ENCODE measurements at regions not wholly inside any gene's neighbourhood (a gene's known extent, or its start where the extent isn't known, plus 50 kb on each side); places are given as distances from the start of the nearest gene placed in this dataset.
"Not testable (repeated sequence)": the region's sequence is repeated elsewhere in the genome, so short reads cannot be mapped to it uniquely, and the experiment has no call there.

DNA sequence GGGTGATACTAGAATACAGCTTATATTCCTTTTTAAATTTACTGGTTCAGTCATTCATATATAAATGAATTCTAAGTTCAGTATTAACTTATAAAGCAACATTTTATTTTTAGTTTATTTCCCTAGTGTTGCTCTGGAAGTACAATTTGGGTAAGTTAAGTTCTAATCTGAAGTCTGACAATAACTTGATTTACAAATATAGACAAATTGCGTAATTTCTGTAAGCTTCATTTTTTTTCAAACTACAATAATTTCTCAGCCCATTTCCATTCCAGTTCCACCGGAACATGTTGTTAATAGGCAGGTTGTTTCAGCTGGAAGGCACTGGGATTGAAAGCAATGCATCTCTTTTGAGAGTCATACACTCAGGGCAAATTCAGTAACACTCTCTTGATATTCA lies 2000.7 kb downstream of the OLFM4 start:
- Histone ChIP-seq H3K36me3 (replicated peaks) (no peaks in the 10 kb centered on the region), H3K27me3 (replicated peaks) (no peaks in the 10 kb centered on the region), H3K4me3 (ENCODE audit: low read depth, low read length) (no peak overlapping the region), H3K27ac (no peak overlapping the region)
- in situ Hi-C loops (cut with HindIII; ENCODE audit: low pct_ligation_motif_present, low sequenced_read_pairs): no loop called here
- DNase-seq: no peak
- TF ChIP-seq, protein P1, sequence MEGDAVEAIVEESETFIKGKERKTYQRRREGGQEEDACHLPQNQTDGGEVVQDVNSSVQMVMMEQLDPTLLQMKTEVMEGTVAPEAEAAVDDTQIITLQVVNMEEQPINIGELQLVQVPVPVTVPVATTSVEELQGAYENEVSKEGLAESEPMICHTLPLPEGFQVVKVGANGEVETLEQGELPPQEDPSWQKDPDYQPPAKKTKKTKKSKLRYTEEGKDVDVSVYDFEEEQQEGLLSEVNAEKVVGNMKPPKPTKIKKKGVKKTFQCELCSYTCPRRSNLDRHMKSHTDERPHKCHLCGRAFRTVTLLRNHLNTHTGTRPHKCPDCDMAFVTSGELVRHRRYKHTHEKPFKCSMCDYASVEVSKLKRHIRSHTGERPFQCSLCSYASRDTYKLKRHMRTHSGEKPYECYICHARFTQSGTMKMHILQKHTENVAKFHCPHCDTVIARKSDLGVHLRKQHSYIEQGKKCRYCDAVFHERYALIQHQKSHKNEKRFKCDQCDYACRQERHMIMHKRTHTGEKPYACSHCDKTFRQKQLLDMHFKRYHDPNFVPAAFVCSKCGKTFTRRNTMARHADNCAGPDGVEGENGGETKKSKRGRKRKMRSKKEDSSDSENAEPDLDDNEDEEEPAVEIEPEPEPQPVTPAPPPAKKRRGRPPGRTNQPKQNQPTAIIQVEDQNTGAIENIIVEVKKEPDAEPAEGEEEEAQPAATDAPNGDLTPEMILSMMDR (IDR thresholded peaks at IDR 0.05; ENCODE audit: low read depth, low read length, missing control alignments): no peak

DNA sequence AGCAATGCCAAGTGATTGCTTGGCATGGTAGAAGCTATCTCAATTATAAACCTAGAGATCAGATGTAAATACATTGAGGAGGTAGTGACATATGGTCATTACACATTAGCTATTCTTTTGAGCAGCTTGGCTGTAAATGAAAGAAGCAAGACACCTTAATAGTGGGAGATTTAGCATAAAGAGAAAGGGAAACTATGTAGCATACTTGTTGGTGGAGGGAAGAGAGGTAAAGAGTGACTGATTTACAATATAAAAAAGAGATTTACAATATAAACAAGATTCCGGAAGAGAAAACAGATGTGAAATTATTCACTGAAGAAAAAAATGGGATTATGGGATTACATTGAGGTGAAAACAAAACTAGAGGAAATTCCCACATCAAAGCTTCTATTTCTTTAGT lies 2009.6 kb downstream of the OLFM4 start:
- in situ Hi-C loops (cut with HindIII; ENCODE audit: low pct_ligation_motif_present, low sequenced_read_pairs): no loop called here
- H3K27me3 ChIP-seq (replicated peaks): no peaks in the 10 kb centered on the region
- TF ChIP-seq, protein P1 (IDR thresholded peaks at IDR 0.05; ENCODE audit: low read depth, low read length, missing control alignments): no peak

DNA sequence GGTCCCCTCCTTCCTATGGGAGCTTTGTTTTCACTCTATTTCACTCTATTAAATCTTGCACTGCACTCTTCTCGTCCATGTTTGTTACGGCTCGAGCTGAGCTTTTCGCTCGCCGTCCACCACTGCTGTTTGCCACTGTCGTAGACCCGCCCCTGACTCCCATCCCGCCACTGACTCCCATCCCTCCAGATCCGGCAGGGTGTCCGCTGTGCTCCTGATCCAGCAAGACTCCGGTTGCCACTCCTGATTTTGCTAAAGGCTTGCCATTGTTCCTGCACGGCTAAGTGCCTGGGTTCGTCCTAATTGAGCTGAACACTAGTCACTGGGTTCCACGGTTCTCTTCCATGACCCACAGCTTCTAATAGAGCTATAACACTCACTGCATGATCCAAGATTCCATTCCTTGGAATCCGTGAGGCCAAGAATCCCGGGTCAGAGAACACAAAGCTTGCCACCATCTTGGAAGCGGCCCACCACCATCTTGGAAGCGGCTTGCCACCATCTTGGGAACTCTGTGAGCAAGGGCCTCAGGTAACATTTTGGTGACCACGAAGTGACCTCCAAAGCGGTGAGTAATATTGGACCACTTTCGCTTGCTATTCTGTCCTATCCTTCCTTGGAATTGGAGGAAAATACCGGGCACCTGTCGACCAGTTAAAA lies 2025.4 kb downstream of the OLFM4 start:
- H3K27me3 ChIP-seq (replicated peaks); H3K4me3 ChIP-seq (ENCODE audit: low read depth, low read length); H3K27ac ChIP-seq; DNase-seq; in situ Hi-C loops (cut with HindIII; ENCODE audit: low pct_ligation_motif_present, low sequenced_read_pairs); H3K36me3 ChIP-seq (replicated peaks): not testable (repeated sequence)

More for the DNA sequence above, 2009.6 kb downstream of the OLFM4 start:
- Histone ChIP-seq H3K4me3 (ENCODE audit: low read depth, low read length) (no peak overlapping the region), H3K36me3 (replicated peaks) (no peaks in the 10 kb centered on the region), H3K27ac (no peak overlapping the region)
- DNase-seq: no peak

DNA sequence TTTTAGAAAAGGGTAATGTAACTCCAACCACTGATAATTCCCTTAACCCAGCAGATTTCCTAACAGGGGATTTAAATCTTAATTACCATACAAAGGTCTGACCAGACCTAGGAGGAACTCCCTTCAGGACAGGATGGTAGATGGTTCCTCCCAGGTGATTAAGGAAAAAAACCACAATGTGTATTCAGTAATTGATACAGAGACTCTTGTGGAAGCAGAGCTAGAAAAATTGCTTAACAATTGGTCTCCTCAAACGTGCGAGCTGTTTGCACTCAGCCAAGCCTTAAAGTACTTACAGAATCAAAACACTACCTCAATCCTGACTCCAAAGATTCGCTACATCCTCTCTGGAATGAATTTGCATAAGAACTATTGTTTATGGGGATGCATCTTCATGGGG lies 2027.1 kb downstream of the OLFM4 start:
- H3K36me3 ChIP-seq (replicated peaks); in situ Hi-C loops (cut with HindIII; ENCODE audit: low pct_ligation_motif_present, low sequenced_read_pairs); H3K27ac ChIP-seq; H3K27me3 ChIP-seq (replicated peaks); H3K4me3 ChIP-seq (ENCODE audit: low read depth, low read length); DNase-seq: not testable (repeated sequence)

DNA sequence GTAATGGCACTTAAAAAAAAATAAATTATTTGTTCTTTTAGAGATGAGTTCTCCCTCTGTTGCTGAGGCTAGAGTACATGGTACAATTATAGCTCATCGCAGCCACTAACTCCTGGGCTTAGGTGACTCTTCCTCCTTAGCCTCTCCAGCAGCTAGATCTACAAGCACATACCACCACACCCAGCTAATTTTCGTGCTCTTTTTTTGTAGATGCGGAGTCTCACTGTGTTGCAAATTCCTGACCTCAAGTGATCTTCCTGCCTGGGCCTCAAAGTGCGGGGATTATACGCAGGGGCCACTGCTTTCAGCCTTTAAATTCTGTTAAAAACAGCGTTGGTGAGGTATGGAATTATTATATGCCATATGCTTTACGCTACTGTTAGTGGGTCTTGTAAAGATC lies 2034.0 kb downstream of the OLFM4 start:
- TF ChIP-seq, protein P1 (IDR thresholded peaks at IDR 0.05; ENCODE audit: low read depth, low read length, missing control alignments): no peak
- no peaks in the 10 kb centered on the region for H3K27me3 ChIP-seq (replicated peaks)
- in situ Hi-C loops (cut with HindIII; ENCODE audit: low pct_ligation_motif_present, low sequenced_read_pairs): no loop called here
- DNase-seq: no peak
- no peak overlapping the region for H3K4me3 ChIP-seq (ENCODE audit: low read depth, low read length)
- H3K36me3 ChIP-seq (replicated peaks): no peaks in the 10 kb centered on the region
- H3K27ac ChIP-seq: no peak overlapping the region

DNA sequence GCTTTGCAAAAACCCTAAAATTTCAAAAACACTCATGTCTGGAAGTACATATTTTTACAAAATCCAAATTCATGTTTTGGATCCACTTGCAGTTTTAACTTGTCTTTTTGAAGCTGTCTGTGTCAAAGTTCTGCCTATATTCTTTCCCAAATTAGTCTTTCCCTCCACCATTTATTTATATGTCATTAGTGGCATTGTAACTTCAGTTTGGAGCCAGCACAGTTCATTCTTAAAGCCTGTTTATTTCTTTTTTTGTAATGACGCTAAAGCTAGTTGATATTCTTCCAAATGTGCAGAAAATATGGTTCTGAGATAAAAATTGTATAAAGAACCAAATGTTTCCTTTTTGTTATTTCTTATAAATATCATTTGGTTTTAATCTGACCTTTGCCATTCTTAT lies 2039.3 kb downstream of the OLFM4 start:
- no peak overlapping the region for H3K4me3 ChIP-seq (ENCODE audit: low read depth, low read length)
- TF ChIP-seq, protein P1 (IDR thresholded peaks at IDR 0.05; ENCODE audit: low read depth, low read length, missing control alignments): no peak
- no peak overlapping the region for H3K27ac ChIP-seq
- in situ Hi-C loops (cut with HindIII; ENCODE audit: low pct_ligation_motif_present, low sequenced_read_pairs): no loop called here
- H3K27me3 ChIP-seq (replicated peaks): no peaks in the 10 kb centered on the region
- DNase-seq: no peak
- H3K36me3 ChIP-seq (replicated peaks): no peaks in the 10 kb centered on the region

DNA sequence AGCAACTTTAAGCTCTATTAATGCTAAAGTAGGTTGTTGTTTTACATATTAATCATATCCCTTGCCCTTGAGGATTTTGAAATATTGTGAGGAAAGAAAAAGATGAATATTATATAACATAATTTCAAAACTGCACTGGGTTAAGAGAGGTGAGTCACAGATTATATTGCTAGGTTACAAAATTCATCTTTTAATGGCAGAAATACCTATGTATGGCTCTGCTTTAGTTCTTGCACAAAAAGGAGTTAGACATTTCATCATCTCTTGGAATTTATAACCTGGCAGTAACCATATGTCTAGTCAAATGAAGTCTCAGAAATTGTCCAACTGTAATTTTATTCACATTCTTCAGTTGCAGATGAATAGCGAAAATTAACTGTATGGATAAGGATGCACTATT lies 2041.1 kb downstream of the OLFM4 start:
- Histone ChIP-seq H3K4me3 (ENCODE audit: low read depth, low read length) (no peak overlapping the region), H3K27me3 (replicated peaks) (no peaks in the 10 kb centered on the region), H3K27ac (no peak overlapping the region), H3K36me3 (replicated peaks) (no peaks in the 10 kb centered on the region)
- in situ Hi-C loops (cut with HindIII; ENCODE audit: low pct_ligation_motif_present, low sequenced_read_pairs): no loop called here
- TF ChIP-seq, protein P1 (IDR thresholded peaks at IDR 0.05; ENCODE audit: low read depth, low read length, missing control alignments): no peak
- no peak for DNase-seq
